RPMI8226 (cell line): ENCODE measurements at regions not wholly inside any gene's neighbourhood (a gene's known extent, or its start where the extent isn't known, plus 50 kb on each side); places are given as distances from the start of the nearest gene placed in this dataset.

Experiments used
- DNase-seq: peaks from one replicate; pipeline ENCODE4 v3.0.0-alpha.2; 2015

GRCh38 chr3:144241404-144241803 lies 269.8 kb downstream of the DIPK2A start:
- DNase-seq = no peak

GRCh38 chr3:144242747-144243146 lies 271.1 kb downstream of the DIPK2A start:
- no peak for DNase-seq

GRCh38 chr3:144244662-144245061 lies 273.0 kb downstream of the DIPK2A start:
- DNase-seq = no peak

GRCh38 chr3:144252896-144253295 lies 281.3 kb downstream of the DIPK2A start:
- no peak for DNase-seq

DNA sequence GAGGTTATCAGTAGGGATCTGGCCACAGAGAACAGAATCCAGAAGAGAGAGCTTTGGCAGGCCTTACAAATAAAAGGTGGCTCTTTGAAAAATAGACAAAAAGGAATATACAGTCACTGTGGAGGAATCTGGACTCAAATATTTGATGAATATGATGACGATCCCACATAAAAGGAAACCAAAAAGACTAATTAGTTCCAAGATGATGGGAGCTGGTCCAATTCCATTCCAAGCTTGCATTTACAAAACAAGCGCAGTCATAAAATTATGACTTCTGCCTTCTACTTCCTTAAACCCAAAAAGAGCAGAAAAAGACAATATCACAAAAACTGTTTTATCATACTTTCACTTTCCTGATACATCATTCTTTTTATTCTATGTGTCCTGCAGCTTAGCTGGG lies 285.8 kb downstream of the DIPK2A start:
- DNase-seq = no peak

DNA sequence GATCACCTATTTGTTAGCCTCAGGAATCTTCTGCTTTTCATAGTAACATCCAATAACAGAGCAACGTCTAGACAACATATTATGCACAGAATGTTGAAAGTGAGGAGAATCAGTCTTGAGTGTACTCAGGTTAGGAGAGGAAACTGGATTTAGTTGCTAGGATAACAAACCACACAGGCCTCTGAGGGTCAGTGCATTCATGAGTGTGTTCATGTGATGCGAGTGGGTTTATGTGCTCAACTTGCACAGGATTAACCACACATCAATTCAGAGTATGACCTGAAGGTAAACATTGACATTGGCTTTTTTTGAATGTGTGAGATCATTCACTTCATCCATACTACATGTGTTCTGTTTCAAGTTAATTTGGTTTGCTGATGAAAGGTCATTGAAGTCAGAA lies 287.6 kb downstream of the DIPK2A start:
- no peak for DNase-seq

- DNase-seq = no peak
These were observed 292.1 kb downstream of the DIPK2A start for GRCh38 chr3:144263706-144264105.

GRCh38 chr3:144264350-144264749 lies 292.7 kb downstream of the DIPK2A start:
- no peak for DNase-seq

DNA sequence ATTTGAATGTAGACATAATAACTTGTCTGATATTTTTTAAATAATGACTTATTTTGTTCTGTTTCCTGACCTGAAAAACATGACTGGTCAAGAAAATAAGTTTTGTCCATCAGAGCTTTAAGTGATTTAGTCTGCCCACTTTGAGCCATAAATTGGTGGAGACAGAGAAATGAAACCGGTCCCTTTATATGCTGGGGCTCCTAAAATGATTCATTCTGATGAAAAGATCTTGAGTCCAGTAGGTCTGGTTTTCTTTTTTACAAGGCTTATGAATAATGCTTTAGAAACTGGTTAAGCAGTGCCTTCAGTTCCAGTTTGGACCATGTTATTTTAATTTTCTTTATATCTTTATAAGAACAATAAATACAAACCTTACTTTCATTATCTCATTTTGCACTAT lies 293.2 kb downstream of the DIPK2A start:
- no peak for DNase-seq

DNA sequence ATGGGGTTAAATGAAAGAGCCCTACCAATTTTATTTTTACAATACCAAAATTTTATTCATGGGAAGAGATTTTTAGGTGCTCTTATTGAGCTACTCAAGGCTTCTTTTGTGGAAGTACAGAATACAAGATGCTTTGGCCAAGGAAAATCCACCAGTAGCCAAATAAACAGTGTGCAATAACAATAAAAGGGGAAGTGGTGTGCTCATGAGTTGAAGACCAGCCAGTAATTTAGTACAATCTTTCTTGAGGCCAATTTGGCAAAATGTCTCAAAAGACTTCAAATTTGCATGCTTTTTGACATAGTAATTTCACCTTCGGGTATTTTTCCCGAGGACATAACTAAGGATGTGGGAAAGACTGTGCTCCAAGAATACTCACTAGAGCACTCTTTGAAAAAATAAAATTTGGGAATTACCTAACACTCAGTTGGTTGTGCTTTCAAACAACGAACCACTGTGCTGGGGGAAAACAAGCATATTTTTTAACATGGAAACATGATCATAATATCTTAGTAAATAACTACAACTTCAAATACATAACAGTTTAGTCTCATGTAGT lies 294.0 kb downstream of the DIPK2A start:
- DNase-seq = no peak

DNA sequence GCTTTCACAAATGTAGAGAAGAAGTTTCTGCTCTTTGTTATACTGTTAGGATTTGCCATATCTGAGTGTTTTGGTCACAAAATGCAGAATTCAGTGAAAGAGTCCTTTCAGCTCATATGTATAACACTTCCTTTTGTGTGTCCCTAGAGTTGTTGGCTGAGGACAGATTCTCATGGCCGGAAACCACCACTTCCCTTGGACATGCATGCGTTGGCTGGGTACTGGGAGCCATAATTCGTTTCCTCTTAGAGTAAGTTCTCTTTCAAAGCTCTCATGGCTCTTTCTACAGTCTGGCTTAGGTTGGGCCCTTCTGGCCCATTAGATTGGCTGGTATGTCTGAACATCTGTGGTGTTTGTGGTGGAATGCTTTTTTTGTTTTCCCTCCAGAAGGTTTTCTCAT lies 298.5 kb downstream of the DIPK2A start:
- no peak for DNase-seq

DNA sequence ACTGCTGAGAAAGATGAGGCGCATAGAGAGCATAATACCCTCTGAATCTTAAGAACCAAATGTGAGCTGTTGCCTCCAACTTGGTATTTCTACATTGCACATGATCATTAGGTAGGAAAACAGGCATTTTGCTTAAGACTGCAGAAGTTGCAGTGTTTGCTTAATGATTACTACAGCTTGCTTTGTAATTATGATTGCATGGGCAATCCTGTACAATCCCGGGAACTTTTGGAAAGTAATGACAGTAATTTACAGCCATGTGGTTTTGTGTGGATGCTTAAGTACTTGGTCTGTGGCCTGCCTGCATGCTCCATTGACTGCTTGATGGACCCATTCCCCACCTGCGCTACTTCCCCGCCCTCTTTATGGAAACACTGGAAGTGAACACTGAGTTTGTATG lies 301.1 kb downstream of the DIPK2A start:
- no peak for DNase-seq

- no peak for DNase-seq
These were observed 302.0 kb downstream of the DIPK2A start for GRCh38 chr3:144273601-144274000.

- DNase-seq = no peak
These were observed 303.4 kb downstream of the DIPK2A start for GRCh38 chr3:144275005-144275404.

- DNase-seq = no peak
These were observed 310.7 kb downstream of the DIPK2A start for GRCh38 chr3:144282313-144282712.

DNA sequence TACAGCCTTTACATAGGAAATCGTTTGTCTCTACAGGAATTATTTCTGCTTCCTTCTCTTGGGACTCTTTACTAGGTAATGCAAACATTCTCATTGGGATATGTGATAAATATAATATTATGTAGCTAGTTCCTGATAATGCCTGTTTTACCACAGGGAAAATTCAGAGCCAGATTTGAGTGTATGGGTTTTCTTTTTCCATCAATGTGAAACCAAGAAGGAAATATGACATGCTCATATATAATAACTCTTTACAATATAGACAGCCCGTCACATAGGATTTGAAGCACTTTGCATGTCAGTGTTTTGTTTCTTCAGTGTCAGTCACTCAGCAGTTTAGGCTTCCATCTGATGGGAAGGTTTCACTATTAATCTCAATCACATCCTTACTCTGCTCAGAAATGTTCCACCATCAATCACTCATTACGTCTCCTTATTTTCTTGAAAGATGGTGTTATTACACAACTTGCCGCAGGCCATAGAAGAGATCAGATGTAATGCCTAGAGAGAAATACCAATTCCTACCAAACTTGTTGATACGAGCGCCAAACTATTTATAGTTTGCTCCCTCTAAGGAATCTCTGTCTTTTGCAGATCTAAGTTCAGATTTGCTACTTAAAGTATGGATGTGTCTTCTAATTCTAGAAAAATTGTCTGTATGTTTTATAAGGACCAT lies 314.8 kb downstream of the DIPK2A start:
- no peak for DNase-seq

GRCh38 chr3:144287001-144287400 lies 315.4 kb downstream of the DIPK2A start:
- no peak for DNase-seq

DNA sequence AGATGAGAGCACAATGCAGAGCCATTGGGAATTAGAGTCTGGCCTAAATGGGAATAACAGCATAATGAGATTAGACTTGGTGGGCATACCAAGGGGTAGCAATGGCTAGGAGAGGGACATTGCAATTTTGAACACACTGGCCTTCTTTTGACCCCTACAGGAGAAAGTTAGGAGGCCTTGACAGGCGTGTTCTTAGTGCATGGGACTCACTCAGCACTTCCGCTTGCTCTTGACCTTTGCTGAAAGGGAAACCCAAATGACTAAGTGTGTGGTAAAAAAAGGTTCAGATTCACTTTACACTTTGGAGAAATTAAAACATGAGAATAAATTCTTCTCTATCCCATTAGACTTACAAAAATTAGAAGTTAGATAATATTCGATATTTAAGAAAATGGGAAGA lies 317.4 kb downstream of the DIPK2A start:
- no peak for DNase-seq

DNA sequence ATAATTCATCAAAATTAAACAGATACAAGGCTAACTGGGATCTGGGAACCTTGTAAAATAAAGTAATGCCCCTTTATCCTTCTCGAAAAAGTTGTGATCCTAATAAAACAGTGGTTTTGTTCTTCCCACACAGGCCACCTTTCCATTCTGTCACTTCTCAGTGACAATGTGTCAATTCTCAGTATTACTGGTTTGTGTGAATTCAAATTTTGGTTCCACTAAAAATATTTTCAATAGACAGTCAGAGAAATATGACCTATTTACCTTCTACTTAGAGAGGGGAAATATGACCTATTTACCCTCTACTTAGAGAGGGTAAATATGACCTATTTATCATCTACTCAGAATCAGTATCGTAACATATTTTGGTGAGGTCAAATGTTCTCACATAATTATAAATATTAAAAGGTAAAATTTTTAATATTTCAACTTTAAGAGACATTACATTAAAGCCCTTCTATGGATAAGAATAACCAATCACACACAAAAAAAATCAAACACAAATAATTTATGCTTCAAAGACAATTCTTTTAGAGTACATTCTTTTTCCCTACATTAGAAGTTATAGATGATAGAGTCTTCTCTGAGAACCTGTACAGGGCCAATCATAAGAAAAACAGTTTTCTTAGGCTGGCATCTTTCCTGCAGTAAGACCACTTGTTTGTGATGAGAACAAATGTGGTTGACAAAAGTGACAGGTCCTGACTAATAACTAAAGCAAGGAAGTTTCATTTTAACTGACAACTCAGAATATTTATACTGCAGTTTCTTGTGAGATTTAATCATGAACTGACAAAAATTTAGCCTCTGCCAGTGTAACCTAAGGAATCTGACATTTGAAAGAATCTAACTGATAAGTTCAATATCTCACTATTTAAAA lies 323.3 kb downstream of the DIPK2A start:
- no peak for DNase-seq

- DNase-seq = no peak
These were observed 324.0 kb downstream of the DIPK2A start for GRCh38 chr3:144295613-144296012.

- DNase-seq = no peak
These were observed 325.2 kb downstream of the DIPK2A start for GRCh38 chr3:144296808-144297207.

GRCh38 chr3:144301863-144302262 lies 330.2 kb downstream of the DIPK2A start:
- no peak for DNase-seq

- DNase-seq = no peak
These were observed 336.3 kb downstream of the DIPK2A start for GRCh38 chr3:144307951-144308350.

DNA sequence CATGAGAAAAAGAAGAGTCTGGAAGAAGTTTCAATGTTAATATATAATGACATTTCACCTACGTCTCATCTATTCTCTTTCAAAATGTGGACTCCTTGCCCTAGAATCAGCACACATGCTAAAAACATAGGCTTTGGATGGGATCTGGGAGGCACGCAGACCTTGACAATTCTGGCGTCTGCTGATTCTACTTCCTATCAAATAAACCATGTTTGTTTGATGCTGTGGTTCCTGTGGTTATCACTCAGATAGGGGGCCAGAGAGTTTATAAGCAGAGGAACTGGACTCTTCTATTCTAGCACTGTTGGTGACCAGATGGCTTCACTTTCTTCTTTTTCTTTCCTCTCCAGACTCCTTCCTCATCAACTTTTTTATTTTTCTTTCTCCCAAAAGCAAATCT lies 336.8 kb downstream of the DIPK2A start:
- no peak for DNase-seq
